Left lobe of liver (tissue), 2 donors: ENCODE measurements at regions not wholly inside any gene's neighbourhood (a gene's known extent, or its start where the extent isn't known, plus 50 kb on each side); places are given as distances from the start of the nearest gene placed in this dataset.

Experiments used
- ATAC-seq: fragments of 200-7000 bp; cut with Tn5 transposase; one replicate; pipeline ENCODE4 v1.9.1; 2020; ENCODE audit warnings: mild to moderate bottlenecking, moderate library complexity
- DNase-seq: peaks from one replicate; pipeline ENCODE4 v3.0.0-alpha.2; 2020; ENCODE audit warnings: low spot score
- donor health status: DM: no; HTN: no; CAD: no; lungs with moderate emphysema.
- donor health status: DM: no; HTN: yes; CAD: no.

DNA sequence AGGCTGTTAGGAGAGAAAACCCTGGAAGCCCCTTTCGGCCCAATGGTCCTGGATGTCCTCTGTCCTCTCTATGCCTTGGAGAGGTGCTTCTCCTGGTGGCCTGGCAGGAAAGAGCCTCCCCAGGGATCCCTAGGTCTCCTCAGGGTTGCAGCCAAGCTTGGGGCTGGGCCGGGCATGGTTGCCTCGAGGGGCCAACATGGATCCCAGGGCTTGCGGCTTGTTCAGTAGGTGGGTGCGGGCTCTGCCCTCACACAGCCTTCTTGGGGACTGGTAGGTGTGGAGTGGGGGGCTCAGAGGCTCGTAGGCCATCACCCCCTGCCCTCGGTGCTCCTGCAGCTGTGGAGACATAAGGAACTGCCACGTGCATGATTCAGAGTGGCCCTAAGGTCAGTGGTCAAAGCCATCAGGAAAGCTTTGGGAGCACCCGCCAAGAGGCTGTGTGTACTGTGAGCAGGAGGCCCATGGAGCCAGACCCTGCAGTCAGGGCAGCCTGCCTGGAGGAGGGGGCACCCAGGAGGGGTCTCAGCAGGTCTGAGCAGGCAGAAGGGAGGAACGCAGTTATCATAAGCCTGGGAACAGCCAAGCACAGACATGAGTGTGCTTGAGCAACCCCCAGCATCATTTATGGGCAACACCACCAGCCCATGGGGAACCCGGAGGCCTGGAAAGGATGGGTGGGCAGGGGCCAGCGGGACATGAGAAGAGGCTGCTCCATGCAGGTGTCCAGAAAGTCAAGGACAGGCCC, 231.0 kb downstream of the GLI2 start:
- no peak for ATAC-seq

DNA sequence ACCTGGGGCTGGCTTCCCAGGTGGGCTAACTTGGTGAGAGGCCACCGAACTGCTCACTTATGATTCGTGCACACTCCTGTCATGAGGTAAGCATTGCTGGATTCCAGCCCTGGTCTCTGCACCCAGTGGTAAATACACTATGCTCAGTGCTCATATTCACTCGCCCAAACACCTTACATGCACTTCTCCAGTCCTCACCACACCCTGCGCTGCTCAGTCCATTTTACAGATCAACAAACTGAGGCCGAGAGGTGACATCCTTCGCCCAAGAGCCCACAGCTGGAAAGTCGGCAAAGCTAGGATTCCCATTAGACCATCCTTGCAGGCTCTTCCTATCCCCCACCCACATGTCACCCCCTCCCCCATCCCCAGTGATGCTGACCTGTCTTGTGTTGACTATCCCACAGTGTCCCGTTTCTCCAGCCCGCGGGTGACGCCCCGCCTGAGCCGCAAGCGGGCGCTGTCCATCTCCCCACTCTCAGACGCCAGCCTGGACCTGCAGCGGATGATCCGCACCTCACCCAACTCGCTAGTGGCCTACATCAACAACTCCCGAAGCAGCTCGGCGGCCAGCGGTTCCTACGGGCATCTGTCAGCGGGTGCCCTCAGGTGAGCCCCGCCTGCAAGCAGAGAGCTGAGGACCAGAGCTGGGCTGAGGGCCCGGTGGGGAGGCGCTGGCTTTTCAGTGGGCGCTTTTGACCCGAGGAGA, 232.8 kb downstream of the GLI2 start:
- no peak for DNase-seq
- no peak for ATAC-seq

More for the DNA sequence above, 231.0 kb downstream of the GLI2 start:
- DNase-seq, result no peak

DNA sequence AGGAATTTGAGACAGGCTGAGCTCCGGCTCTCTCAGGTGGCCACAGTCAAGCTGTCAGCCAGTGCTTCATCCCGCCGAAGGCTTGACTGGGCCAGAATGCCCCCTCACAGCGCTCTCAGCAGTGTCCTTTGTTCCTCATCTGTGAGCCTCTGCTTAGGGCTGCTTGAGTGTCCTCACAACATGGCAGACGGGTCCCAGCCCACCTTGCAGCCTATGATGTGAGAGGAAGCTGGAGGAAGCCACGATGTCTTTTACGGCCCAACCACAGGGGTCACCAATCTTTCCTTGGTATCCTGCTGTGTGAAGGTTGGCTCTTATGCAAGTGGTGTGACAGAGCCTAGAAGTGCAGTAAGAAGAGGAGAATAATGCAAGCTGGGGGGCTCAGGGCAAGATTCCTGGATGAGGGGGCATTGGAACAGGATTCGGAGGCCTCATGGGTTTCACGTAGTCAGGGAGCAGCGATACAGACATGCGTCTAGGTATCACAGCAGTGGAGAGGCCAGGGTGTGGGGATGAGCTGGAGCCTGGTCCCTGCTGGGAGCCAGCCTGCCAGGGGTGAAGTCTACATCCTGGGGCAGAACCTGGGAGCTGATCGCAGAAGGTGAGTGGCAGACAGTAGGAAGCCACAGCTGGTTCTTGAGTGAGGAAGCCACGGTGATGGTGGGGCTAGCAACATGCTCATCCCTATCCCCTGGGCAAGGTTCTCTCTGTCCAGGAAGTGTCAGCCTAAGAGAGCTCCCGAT, 234.1 kb downstream of the GLI2 start:
- ATAC-seq (no peak), DNase-seq (no peak)

DNA sequence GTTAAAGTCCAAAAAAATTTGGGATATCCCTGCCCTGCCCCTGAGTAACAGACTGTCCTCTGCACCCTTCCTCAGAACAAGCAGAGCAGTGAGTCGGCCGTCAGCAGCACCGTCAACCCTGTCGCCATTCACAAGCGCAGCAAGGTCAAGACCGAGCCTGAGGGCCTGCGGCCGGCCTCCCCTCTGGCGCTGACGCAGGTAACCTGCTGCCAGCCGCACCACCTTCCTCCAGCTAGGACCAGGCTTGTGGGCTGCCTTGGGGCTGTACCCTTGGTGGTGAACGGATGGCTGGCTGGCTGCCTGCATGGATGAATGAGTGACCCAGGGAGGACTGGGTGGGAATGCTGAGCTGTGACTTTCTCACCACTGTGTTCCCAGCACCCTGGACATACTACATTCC, 236.2 kb downstream of the GLI2 start:
- no peak for DNase-seq
- no peak for ATAC-seq

DNA sequence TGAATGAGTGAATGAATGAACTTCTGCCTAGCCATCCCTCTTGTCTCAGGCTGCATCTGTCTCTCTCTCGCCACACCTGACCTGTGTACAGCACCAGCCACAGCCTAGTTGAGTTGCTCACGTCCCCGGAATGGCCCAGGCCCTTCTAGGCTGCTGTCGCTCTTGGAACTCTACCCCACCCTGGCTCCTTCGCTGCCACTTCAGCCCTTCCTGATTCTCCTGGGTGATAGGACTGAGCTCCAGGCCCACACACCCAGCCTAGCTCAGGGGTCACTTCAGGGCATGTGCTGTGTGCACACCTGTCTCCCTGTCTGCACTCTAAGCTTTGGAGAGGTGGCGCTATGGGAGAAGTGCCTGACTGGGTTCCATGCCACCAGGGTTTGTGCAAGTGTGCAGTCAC, 236.6 kb downstream of the GLI2 start:
- no peak for ATAC-seq

DNA sequence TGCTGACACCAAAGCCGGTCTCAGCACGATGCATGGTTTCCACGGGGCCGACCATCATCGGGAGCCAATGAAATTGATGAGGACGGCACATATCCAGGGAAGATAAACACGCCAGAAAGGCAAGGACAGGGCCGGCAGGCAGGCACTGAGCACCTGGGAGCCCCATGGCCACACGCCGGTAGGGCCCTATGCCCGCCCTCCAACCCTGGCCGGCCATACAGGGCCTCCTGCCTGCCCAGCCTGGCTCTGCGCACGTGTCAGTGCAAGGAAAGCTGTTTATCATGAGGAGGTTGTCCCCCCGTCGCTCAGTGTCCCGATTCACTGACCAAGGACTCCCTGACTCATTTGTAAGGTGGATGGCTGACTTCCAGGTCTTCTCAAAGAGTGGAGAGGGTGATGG, 237.5 kb downstream of the GLI2 start:
- DNase-seq, result no peak

More for the DNA sequence above, 236.6 kb downstream of the GLI2 start:
- no peak for DNase-seq

DNA sequence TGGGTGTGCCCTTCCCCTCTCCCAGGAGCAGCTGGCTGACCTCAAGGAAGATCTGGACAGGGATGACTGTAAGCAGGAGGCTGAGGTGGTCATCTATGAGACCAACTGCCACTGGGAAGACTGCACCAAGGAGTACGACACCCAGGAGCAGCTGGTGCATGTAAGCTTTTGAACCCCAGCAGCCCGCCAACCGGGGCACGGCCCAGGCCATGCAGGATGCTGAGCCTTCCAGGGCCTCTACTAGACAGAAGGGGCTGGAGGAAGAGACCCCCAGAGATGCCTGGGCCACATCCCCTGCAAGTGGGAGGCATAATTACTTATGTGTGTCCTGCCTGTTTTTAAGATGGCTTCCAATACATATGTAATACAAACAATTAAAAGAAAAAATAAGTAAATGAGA, 239.3 kb downstream of the GLI2 start:
- DNase-seq (no peak), ATAC-seq (no peak)

More for the DNA sequence above, 237.5 kb downstream of the GLI2 start:
- ATAC-seq, result no peak

DNA sequence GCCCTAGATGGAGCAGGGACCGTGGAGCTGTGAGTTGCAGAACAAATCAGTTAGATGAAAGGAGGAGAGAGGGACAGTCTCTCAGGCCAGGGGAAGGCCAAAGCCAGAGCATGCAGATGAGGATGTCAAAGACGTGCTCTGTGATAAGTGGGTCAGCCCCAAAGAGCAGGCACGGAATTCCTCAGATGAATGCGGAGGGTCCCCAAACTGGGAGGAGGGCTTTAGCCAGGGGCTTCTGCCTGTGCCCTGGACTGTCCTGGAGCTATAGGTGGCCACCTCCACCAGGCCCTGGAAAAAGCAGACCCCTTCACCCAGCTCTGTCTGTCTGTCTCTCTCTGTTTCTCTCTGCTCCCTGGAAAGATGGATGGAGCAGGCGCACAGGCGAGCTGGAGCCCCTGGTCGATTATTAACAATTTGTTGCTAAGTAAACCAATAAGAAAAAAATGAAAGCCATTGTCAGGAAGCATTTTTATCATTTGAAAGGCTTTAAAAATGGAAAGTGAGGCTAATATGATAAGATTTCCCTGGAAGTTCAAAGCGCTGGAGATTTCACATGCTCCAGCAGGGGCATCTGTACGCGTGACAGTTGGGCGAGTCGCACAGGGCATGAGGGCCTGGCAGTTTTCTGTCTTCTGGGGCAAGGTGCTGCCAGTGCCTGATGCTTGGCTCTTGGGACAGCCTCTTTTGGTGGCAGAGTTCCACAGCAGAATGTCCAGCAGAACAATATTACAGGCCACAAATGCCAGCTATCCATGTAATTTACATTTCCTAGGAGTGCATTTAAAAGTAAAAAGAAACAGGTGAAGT, 241.0 kb downstream of the GLI2 start:
- DNase-seq, result no peak
- ATAC-seq, result no peak

DNA sequence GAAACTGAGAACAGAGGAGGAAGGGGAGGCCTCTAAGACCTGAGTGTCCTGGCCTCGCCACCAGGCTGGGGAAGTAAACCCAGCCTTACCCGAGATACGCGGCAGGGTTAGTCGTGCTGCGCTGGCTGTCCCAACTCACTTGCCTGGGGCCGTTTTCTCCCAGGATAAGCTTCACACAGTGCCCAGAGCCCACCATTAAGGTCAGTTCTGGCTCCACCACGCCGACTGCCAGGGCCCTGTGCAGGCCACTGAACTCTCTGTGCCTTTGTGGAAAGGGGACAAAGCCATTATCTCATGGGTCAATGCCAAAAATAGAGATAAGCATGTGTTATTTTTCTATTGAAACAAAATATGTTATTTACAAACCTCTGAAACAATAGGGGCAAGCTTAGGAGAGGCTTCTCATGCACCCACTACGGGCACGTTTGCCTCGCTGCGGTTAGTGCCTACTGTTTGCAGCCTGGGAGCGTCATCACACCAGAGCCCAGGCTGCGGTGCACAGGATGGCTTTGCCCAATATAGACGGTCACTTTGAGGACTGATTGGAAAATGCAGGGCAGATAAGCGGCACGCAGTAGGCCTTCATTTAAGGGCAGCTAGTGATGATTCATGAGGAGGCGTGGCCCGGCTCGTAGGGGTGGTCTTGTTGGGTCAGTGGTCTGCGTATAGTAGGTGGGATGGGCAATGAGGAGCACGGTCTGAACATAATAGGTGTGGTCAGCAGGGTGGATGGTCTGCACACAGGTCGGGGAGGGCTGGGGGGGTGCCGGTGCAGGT, 242.1 kb downstream of the GLI2 start:
- no peak for ATAC-seq
- no peak for DNase-seq

DNA sequence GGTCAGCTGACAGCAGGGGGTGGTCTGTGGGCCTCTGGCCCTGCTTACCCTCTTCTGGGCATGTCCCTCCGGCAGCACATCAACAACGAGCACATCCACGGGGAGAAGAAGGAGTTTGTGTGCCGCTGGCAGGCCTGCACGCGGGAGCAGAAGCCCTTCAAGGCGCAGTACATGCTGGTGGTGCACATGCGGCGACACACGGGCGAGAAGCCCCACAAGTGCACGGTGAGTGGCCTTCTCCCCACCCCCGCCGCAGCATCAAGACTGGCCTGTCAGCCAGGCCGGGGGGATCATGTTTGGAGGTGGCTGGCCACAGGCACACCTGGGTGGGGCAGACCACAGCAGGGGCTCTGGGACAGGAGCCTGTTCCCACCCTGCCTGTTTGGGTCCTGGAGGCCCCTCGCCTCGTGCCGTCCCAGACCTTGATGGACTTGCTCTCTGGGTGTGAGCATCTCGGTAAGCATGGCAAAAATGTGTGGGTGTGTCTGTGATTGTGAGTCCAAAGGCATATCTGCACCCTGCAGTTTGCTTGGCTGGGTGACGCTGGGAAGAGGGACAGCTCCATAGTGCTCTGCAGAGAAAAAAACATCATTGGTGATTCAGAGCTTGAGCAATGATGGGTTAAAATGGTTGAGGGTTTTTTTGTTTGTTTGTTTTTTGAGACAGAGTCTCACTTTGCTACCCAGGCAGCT, 242.8 kb downstream of the GLI2 start:
- ATAC-seq (no peak), DNase-seq (no peak)

DNA sequence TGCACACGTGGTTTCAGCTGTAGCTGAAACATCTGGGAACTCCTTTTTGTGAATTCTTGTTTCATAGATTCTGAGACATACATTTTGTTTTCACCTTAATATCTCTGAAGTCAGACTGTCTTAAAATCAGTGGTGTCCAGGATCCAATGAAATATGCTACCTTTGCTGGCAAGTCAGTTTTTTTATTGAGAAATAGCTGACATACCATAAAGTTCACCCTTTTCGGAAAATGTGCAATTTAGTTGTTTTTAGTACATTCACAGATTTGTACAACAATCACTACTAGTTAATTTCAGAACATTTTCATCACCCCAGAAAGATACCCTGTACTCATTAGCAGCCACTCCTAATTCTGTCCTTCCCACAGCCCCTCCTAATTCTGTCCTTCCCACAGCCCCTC, 243.7 kb downstream of the GLI2 start:
- ATAC-seq (no peak), DNase-seq (no peak)

DNA sequence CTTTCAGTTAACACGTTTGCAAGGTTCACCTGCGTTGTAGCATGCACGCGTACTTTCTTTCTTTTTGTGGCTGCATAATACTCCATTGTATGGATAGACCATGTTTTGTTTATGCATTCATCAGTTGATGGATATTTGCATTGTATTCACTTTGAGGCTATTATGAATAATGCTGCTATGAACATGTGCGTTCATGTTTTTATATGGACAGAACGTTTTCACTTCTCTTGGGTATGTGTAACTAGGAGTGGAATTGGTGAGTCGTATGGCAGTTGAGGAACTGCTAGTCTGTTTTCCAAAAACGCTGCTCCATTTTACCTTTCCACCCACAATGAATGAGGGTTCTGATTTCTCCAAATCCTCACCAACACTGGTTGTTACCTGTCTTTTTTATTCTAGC, 244.3 kb downstream of the GLI2 start:
- DNase-seq (no peak), ATAC-seq (no peak)

DNA sequence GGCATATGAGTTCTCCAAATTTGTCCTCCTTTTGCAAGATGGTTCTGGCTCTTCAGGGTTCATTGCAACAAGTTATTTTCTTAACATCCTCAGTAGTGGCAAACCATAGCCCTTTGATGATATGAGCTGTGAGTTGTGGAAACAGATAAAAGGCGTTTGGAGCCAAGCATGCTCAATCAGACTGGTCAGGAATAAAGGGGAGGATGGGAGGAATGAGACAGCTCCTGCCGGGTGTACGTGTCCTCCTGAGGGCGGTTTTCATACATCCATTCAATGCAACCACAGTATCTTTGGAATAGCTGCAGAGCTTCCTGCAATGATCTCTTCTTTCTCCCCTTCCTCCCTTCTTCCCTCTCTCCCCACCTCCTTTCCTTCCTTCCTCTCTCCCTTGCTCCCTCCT, 245.8 kb downstream of the GLI2 start:
- ATAC-seq (no peak), DNase-seq (no peak)

DNA sequence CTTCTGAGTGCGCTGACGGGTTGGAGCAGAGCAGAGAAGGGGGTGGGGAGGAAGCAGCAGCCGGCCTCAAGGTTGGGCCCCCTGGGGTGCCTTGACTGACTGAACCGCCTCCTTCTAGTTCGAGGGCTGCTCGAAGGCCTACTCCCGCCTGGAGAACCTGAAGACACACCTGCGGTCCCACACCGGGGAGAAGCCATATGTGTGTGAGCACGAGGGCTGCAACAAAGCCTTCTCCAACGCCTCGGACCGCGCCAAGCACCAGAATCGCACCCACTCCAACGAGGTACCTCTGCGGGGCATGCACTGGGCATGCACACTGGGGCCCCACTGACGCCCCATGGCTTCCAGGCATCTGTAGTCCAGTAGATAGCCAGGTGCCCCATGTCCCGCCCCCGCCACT, 246.9 kb downstream of the GLI2 start:
- ATAC-seq (no peak), DNase-seq (no peak)

DNA sequence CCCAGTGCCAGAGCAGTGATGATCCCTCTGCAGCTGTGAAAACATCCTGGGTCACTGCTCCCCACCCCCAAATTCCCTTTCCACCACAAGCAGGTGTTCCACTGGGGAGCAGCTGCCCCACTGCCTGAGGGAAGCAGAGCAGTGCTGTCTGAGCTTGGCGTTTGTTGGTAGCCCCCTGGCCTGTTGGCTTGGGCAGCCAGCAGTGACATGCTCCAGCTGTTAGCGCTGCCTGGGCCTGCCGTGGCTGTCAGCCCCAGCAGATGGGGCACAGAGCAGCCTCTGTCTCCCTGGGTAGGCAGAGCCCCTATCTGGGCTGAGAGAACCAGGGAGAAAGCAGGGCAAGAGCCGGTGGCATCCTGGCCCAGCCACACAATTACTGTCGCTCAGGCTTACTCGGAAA, 247.7 kb downstream of the GLI2 start:
- ATAC-seq (no peak), DNase-seq (no peak)

DNA sequence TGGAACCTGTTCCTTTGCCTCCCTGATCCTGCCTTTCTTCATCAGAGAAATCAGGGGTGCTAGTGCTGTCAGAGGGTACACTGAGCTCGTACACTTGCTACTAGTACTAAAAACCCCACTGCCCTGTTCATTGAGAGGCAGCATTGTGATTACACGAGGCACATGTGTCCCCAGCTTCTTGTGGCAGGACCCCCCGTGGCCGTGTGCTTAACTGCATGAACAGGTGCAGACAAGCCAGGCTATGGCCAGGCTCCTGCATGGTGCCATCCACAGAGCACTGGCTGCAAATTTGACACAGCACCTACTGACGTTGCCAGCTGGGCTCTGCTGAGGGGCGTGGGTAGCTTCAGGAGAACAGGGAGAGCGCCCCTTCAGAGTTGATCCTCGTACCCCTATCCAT, 248.4 kb downstream of the GLI2 start:
- ATAC-seq (no peak), DNase-seq (no peak)

DNA sequence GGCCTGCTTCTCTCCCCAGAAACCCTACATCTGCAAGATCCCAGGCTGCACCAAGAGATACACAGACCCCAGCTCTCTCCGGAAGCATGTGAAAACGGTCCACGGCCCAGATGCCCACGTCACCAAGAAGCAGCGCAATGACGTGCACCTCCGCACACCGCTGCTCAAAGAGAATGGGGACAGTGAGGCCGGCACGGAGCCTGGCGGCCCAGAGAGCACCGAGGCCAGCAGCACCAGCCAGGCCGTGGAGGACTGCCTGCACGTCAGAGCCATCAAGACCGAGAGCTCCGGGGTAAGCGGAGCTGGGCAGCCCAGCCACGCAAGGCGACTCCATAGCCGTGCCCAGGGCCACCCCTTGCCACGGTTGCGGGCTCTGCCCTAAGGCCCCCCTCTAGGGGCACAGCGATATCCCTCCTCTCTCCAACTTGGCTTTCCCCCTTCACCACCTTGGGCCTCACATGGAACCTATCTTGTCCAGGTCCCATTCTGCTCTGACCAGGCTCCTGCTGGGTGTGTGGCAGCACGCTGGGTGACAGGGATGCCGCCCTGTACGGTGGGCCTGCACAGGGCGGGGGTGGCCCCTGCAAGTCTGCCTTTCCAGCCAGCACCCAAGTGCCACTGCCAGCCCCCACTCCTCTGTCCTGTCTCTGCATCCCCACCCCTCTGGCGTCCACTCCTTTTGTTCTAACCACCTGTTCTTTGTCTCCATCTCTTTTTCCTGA, 248.9 kb downstream of the GLI2 start:
- no peak for ATAC-seq
- no peak for DNase-seq

DNA sequence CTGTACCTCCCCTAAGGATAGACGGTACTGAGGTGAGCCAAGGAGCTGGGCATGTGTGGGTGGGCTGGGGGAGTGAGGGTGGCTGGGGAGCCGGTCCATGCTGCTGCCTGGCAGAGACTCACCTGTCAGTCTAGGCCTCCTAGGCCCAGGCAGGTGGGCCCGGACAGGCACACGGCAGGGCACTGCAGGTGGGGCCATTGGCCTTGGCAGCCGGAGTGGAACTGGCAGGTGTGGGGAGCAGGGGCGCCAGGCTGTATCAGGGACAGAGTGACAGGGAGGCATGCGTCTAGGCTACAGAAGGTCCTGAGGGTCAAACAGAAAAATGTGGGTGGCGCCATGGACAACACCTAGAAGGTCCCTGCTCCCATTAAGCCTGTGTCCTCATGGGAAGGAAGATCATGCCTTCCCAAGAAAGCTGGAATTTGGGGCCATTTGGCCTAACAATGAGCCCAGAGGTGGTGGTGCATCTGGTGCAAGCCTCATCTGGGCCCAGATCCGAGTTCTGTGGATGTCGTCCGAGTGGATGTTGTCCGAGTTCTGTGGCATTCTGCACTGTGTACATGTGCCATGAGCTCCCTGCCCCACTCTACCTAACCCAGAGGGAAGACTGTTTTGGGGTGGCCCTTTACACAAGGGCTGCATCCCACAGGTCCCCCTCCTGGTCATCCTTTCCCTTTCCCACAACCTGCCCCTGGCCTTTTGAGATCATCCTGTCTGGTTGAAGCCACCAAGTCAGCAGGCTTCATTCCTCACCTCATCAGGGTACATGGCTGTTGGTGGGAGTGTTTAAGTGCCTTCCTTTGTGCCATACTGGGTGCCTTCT, 249.7 kb downstream of the GLI2 start:
- no peak for DNase-seq
- ATAC-seq, result no peak
